Endothelial cell of umbilical vein (primary cell): ENCODE measurements at regions not wholly inside any gene's neighbourhood (a gene's known extent, or its start where the extent isn't known, plus 50 kb on each side); places are given as distances from the start of the nearest gene placed in this dataset.

Experiments
- BruUV-seq: library from RNA; stranded (reverse); fragments of 400-500 nt; replicated peaks from 2 replicates; lab custom pipeline; 2021; lab: Mats Ljungman, UMichigan
- CTCF ChIA-PET: fragments of 300-600, 350-600 bp; sonication (Branson Sonifier 250); formaldehyde crosslinking; loops from one replicate; lab custom pipeline; 2021; ENCODE audit warnings: antibody characterized with exemption, inconsistent platforms; lab: Charles Lee
- POLR2A ChIA-PET: fragments of 300-600, 350-600 bp; sonication (Branson Sonifier 250); formaldehyde crosslinking; loops from one replicate; lab custom pipeline; 2021; ENCODE audit warnings: antibody characterized with exemption, inconsistent platforms; lab: Charles Lee
- DNase-seq: peaks from one replicate; pipeline ENCODE4 v3.0.0-alpha.2; 2011; ENCODE audit warnings: low read depth, low spot score
- FAIRE-seq: peaks from 2 replicates; lab custom pipeline; 2011; peaks lifted over from hg19 to GRCh38; lab: Jason Lieb, UNC
- H2AFZ ChIP-seq: 2 replicates; pipeline ENCODE4 v1.6.0; 2012; ENCODE audit warnings: low read depth, low read length, control low read depth, inconsistent platforms
- H3K27ac ChIP-seq: 2 replicates; pipeline ENCODE4 v1.5.1; 2011; ENCODE audit warnings: low read depth, mild to moderate bottlenecking, control low read depth, low read length, moderate library complexity; ENCODE audit not compliant: insufficient read depth
- H3K27me3 ChIP-seq, 2 experiments: 2 replicates each; pipeline versions ENCODE4 v1.6.0 to v1.6.1; 2011; ENCODE audit warnings: low read length in 2 of 2, mixed read lengths in 1 of 2; ENCODE audit not compliant: control insufficient read depth in 2 of 2, insufficient read depth in 2 of 2
- H3K36me3 ChIP-seq, 2 experiments: 2 replicates in 1 of 2; 3 replicates in 1 of 2; pipeline ENCODE4 v1.5.1; 2011; ENCODE audit warnings: low read length in 2 of 2, mild to moderate bottlenecking in 1 of 2, moderate library complexity in 1 of 2; ENCODE audit not compliant: control insufficient read depth in 2 of 2, insufficient read depth in 2 of 2; ENCODE audit errors: extremely low read depth in 1 of 2
- H3K4me1 ChIP-seq: 3 replicates; pipeline ENCODE4 v1.5.1; 2011; ENCODE audit warnings: mild to moderate bottlenecking, low read length; ENCODE audit not compliant: control insufficient read depth, insufficient read depth; ENCODE audit errors: extremely low read depth
- H3K4me2 ChIP-seq: 2 replicates; pipeline ENCODE4 v1.6.1; 2011; ENCODE audit warnings: low read length, control low read depth, mixed read lengths; ENCODE audit not compliant: insufficient read depth
- H3K4me3 ChIP-seq, 3 experiments: fragments of 200-600 bp in 1 of 3; sonication (generic), shearing (Covaris generic) in 1 of 3; replicated peaks in 1 of 3; 2 replicates each; pipeline ENCODE4 v1.5.1; 2011 to 2016; ENCODE audit warnings: control low read depth in 3 of 3, low read length in 3 of 3, mild to moderate bottlenecking in 2 of 3, inconsistent platforms in 1 of 3, low read depth in 1 of 3, moderate library complexity in 1 of 3; ENCODE audit not compliant: insufficient read depth in 1 of 3
- H3K79me2 ChIP-seq: 2 replicates; pipeline ENCODE4 v1.6.0; 2012; ENCODE audit warnings: low read length, inconsistent platforms; ENCODE audit not compliant: control insufficient read depth, insufficient read depth
- H3K9ac ChIP-seq: replicated peaks from 2 replicates; pipeline ENCODE3; 2011; ENCODE audit warnings: low read length, control low read depth; ENCODE audit not compliant: insufficient read depth; ENCODE audit errors: extremely low read depth
- H3K9me1 ChIP-seq: replicated peaks from 3 replicates; pipeline ENCODE4 v1.6.0; 2011; ENCODE audit warnings: mild to moderate bottlenecking, low read length; ENCODE audit not compliant: control insufficient read depth, insufficient read depth; ENCODE audit errors: extremely low read depth
- H3K9me3 ChIP-seq: replicated peaks from 2 replicates; pipeline ENCODE4 v1.5.1; 2012; ENCODE audit warnings: low read length, inconsistent platforms; ENCODE audit not compliant: control insufficient read depth, insufficient read depth
- H4K20me1 ChIP-seq: replicated peaks from 2 replicates; pipeline ENCODE3; 2011; ENCODE audit warnings: mild to moderate bottlenecking, low read length; ENCODE audit not compliant: control insufficient read depth, insufficient read depth; ENCODE audit errors: extremely low read depth
- EZH2 ChIP-seq: IDR thresholded peaks from 2 replicates; pipeline ENCODE4 v1.6.1; 2012; ENCODE audit warnings: borderline replicate concordance, low read depth, mild to moderate bottlenecking, moderate library complexity, low read length, inconsistent platforms; ENCODE audit not compliant: severe bottlenecking
- FOS ChIP-seq: IDR thresholded peaks from 2 replicates; pipeline ENCODE4 v1.6.1; 2011; ENCODE audit warnings: mild to moderate bottlenecking, low read length, moderate library complexity, borderline replicate concordance; ENCODE audit not compliant: insufficient read depth
- GATA2 ChIP-seq: IDR thresholded peaks from 2 replicates; pipeline ENCODE4 v1.7.0; 2011; ENCODE audit warnings: low read depth, mild to moderate bottlenecking, moderate library complexity, mixed read lengths, low read length; ENCODE audit not compliant: insufficient read length, insufficient read depth
- JUN ChIP-seq: IDR thresholded peaks from 2 replicates; pipeline ENCODE4 v1.6.1; 2011; ENCODE audit warnings: borderline replicate concordance, low read depth; ENCODE audit not compliant: insufficient read length, insufficient read depth
- MYC ChIP-seq: IDR thresholded peaks from one replicate; pipeline ENCODE4 v1.6.1; 2011; ENCODE audit warnings: mild to moderate bottlenecking, low read depth, low read length
- POLR2A ChIP-seq: IDR thresholded peaks from 2 replicates; pipeline ENCODE4 v1.6.1; 2012; ENCODE audit warnings: low read depth, mild to moderate bottlenecking, control low read depth, low read length
- POLR2AphosphoS5 ChIP-seq: IDR thresholded peaks from 2 replicates; pipeline ENCODE4 v1.6.1; 2012; ENCODE audit warnings: low read depth, mild to moderate bottlenecking, control low read depth, low read length, moderate library complexity; ENCODE audit not compliant: insufficient read depth
- dilution Hi-C: fragments of 300-500 bp; cut with MboI; formaldehyde crosslinking; loops from one replicate; pipeline ENCODE4 v1.15.0; 2019; ENCODE audit warnings: low sequenced_read_pairs; ENCODE audit not compliant: extremely low pct_ligation_motif_present
- intact Hi-C: fragments of 100-400 bp; cut with micrococcal nuclease; formaldehyde crosslinking; loops from one replicate; pipeline ENCODE4 v1.10.0; 2022
- TF ChIP-seq, protein P1 (sequence below): IDR thresholded peaks from 2 replicates; pipeline ENCODE4 v1.6.1; 2011; ENCODE audit not compliant: insufficient read depth, insufficient read length
- TF ChIP-seq, protein P2 (sequence below), 2 donors: IDR thresholded peaks; 1 replicate in 1 of 2; 2 replicates in 1 of 2; pipeline ENCODE4 v1.5.1; 2011; ENCODE audit warnings: low read length in 2 of 2, mild to moderate bottlenecking in 2 of 2, moderate library complexity in 2 of 2, control low read depth in 1 of 2, inconsistent platforms in 1 of 2, low read depth in 1 of 2; ENCODE audit not compliant: insufficient read depth in 1 of 2; ENCODE audit errors: extremely low read depth in 1 of 2

DNA sequence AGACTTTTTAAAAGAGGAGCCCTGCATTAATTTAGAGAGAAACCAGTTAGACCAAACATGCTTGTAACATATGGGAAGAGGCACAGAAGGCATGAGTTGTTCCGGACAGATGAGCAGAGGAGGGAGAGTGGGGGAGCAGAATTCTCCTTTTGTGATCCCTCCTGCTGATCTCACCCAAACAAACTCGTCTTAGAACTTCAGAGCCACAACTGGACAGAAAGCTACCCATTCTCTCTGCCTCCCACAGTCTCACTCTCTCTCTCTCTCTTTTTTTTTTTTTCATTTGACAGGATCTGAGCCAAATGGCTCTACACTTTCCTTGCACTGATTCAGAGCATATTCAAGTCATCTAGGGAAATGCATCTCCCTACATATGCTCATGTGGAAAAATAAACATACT is 196.0 kb upstream of the PAPPA start:
- ChIA-PET POLR2A (no interaction called here), CTCF (no interaction called here)
- DNase-seq (no peak), FAIRE-seq (no peak)
- Histone ChIP-seq H3K27me3 (no peaks in the 10 kb centered on the region), H3K4me2 (no peak overlapping the region), H3K4me3 (no peak overlapping the region), H3K9me3 (no peaks in the 10 kb centered on the region), H2AFZ (no peak overlapping the region), H3K27ac (no peak overlapping the region), H3K79me2 (no peaks in the 10 kb centered on the region), H3K4me1 (no peaks in the 10 kb centered on the region), H4K20me1 (no peaks in the 10 kb centered on the region), H3K36me3 (no peaks in the 10 kb centered on the region), H3K9me1 (no peaks in the 10 kb centered on the region), H3K9ac (no peak overlapping the region)
- dilution Hi-C loops (no loop called here), intact Hi-C loops (no loop called here)
- no TSS peak for BruUV-seq
- TF ChIP-seq JUN: no peak
- TF ChIP-seq, protein P1, sequence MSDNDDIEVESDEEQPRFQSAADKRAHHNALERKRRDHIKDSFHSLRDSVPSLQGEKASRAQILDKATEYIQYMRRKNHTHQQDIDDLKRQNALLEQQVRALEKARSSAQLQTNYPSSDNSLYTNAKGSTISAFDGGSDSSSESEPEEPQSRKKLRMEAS: no peak
- no peak for TF ChIP-seq GATA2
- no peak for TF ChIP-seq FOS
- no peak for TF ChIP-seq MYC
- TF ChIP-seq POLR2AphosphoS5: no peak
- TF ChIP-seq EZH2: no peak
- TF ChIP-seq POLR2A: no peak
- TF ChIP-seq, protein P2, sequence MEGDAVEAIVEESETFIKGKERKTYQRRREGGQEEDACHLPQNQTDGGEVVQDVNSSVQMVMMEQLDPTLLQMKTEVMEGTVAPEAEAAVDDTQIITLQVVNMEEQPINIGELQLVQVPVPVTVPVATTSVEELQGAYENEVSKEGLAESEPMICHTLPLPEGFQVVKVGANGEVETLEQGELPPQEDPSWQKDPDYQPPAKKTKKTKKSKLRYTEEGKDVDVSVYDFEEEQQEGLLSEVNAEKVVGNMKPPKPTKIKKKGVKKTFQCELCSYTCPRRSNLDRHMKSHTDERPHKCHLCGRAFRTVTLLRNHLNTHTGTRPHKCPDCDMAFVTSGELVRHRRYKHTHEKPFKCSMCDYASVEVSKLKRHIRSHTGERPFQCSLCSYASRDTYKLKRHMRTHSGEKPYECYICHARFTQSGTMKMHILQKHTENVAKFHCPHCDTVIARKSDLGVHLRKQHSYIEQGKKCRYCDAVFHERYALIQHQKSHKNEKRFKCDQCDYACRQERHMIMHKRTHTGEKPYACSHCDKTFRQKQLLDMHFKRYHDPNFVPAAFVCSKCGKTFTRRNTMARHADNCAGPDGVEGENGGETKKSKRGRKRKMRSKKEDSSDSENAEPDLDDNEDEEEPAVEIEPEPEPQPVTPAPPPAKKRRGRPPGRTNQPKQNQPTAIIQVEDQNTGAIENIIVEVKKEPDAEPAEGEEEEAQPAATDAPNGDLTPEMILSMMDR (IDR thresholded peaks at IDR 0.05; ENCODE audit: extremely low read depth in 1 of 2, insufficient read depth in 1 of 2, low read depth in 1 of 2, low read length in 2 of 2): no peak
